Renal cortical epithelial cell (primary cell): ENCODE measurements at regions not wholly inside any gene's neighbourhood (a gene's known extent, or its start where the extent isn't known, plus 50 kb on each side); places are given as distances from the start of the nearest gene placed in this dataset.
"Not testable (repeated sequence)": the region's sequence is repeated elsewhere in the genome, so short reads cannot be mapped to it uniquely, and the experiment has no call there.

ENCODE experiments used
- DNase-seq: peaks from one replicate; pipeline ENCODE4 v3.0.0-alpha.2; 2011; ENCODE audit warnings: low read depth

DNA sequence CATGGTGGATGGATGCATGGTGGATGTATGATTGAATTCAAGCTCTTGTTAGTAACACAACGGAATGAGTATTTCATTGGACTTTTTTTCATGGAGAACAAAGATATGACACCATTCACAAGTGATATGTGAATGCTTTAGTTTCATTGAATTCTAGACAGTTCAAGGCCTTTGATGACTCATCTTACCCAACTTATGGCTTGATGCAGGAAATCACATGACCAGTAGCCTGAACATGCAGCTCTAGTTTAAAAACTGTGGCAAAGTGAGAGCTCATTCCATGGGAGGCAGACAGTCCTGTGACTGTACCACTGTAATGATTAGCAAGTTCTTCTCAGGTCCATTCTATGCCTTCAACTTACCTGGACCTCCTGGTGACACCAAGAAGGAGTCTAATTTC, 1239.3 kb downstream of the TYW1 start:
- peak; percentile 18 for DNase-seq

GRCh38 chr7:68238204-68238805, 1241.7 kb downstream of the TYW1 start:
- DNase-seq, result peak; percentile 29

GRCh38 chr7:68243128-68243527, 1246.5 kb downstream of the TYW1 start:
- DNase-seq, result no peak

DNA sequence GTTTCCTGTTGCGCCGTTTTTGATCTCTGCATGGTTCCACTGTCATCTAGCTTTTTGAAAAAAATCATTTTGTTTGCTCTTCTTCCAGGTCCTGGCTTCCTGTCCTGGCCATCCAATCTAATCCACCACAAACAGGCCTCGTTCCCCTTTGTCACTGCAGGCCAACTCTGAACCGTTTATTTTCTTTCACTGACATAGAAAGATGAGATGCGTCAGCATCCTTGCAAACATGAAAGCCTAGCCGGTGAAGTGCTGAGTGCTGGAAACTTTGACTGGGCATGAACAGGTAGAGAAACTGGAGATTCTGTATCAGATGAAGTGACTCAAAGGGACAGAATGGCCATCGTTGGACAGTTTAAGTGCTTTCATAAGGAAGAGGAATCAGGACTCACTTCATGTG, 1247.8 kb downstream of the TYW1 start:
- DNase-seq, result no peak

GRCh38 chr7:68245688-68246087, 1249.1 kb downstream of the TYW1 start:
- peak; percentile 40 for DNase-seq

DNA sequence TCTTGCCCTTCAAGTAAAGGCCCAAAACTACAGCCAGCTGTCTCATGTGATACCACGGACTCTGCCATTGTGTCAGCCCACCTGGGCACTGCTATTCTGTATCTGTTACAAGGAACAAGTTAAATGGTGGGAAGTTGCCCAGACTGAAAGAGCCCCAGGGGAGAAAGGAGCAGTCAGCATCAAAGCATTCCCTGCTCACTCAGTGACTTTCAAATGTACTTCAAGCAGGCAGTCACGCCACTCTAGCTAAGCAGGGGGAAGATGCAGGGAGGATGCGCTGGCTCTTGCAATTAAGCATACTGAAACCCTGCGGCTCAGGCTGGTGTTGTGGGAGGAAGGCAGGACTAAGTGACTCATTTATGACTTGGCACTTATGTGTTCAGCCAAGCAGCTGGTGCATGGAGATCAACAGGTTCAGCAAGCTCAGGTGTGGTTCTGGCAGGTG, 1249.6 kb downstream of the TYW1 start:
- peak; percentile 88 for DNase-seq

GRCh38 chr7:68247126-68247525, 1250.5 kb downstream of the TYW1 start:
- DNase-seq, result no peak

DNA sequence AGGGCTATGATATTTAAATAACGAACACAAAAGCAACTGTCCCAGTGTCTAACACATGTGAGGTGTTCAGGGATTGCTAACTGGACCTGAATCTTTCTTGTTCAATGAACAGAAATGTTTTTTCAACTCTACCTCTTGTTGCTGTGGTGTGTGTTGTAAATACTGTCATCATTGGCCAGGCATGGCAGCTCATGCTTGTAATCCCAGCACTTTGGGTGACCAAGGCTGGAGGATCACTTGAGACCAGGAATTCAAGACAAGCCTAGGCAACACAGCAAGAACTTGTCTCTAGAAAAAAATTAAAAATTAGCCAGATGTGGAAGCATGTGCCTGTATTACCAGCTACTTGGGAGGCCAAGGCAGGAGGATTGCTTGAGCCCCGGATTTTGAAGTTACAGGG, 1250.9 kb downstream of the TYW1 start:
- DNase-seq, result peak; percentile 54

GRCh38 chr7:68248973-68249372, 1252.3 kb downstream of the TYW1 start:
- no peak for DNase-seq

GRCh38 chr7:68249611-68250010, 1253.0 kb downstream of the TYW1 start:
- peak; percentile 2 for DNase-seq

GRCh38 chr7:68250143-68250542, 1253.5 kb downstream of the TYW1 start:
- no peak for DNase-seq

- DNase-seq, result not testable (repeated sequence)
These were observed 1258.2 kb downstream of the TYW1 start for GRCh38 chr7:68254815-68255214.

- DNase-seq, result no peak
These were observed 1259.7 kb downstream of the TYW1 start for GRCh38 chr7:68256295-68256694.

- peak; percentile 77 for DNase-seq
These were observed 1262.0 kb downstream of the TYW1 start for GRCh38 chr7:68258609-68259008.

DNA sequence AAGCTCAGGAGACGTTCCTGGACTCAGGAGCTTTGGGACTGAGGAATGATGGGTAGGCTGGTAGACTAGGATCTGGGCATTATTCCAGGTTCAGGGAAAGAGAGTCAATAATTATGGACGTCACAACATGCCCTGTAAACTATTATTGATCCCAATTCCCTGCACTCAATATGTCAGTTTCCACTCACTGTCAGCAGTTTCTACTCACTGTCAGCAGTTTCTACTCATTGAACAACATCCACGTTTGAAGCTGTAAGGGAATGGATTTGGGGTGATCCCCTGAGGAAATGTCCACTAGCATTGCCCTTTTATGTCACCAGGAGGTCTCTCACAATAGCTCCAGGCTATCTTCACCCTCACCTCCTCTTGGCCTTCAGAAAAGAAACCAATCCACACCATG, 1268.6 kb downstream of the TYW1 start:
- DNase-seq, result no peak

- no peak for DNase-seq
These were observed 1269.5 kb downstream of the TYW1 start for GRCh38 chr7:68266004-68266579.

DNA sequence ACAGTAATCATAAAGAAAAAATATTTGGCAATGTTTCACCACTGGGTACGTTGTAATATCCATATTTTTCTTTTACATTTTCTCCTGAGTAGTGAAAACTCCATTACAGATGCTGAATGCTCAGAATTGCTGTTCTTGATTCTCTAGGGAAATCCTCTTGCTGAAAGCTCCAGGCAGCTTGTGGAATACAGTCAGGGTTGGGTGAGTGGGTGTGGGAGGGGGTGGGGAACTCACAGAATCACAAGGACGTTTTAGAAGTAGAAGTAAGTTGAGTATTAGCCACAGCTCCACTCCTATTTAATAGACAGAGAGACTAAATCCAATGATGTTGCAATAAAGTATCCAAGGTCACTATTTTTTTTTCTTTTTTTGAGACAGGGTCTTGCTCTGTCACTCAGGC, 1270.9 kb downstream of the TYW1 start:
- DNase-seq, result peak; percentile 15

GRCh38 chr7:68269405-68269804, 1272.8 kb downstream of the TYW1 start:
- DNase-seq, result peak; percentile 93

DNA sequence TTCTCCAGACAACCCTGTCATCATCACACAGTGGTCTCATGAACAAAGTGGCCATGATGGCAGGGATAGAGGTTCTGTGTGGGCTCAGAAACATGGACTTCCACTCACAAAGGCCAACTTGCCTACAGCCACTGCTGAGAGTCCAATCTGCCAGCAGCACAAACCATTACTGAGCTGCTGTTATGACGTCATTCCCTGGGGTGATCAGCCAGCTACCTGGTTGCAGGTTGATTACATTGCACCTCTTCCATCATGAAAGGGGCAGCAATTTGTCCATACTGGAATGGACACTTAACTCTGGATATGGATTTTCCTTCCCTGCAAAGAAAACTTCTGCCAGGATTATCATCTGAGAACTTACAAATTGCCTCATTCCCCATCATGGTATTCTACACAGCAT, 1275.9 kb downstream of the TYW1 start:
- DNase-seq, result no peak

DNA sequence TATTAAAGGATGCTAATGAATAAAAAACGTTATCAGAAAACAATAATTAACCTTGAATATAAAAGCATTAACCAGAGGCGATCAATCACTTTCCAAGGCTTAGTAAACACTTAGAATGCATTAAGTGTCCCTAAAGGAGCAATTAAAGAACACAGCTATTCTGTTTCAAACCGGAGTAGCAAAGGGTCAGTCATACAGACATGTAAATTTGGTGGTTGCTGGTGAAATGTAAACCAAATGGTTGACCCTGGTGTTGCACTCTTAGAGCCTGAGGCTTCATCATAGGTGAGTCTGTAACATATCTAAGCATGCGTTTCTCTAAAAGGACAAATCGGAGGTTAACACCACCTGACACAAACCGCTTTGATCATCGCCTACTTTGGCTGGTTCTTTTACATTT, 1280.1 kb downstream of the TYW1 start:
- DNase-seq, result peak; percentile 69

- no peak for DNase-seq
These were observed 1283.3 kb downstream of the TYW1 start for GRCh38 chr7:68279827-68280400.

- DNase-seq, result no peak
These were observed 1284.3 kb downstream of the TYW1 start for GRCh38 chr7:68280931-68281330.

- no peak for DNase-seq
These were observed 1291.5 kb downstream of the TYW1 start for GRCh38 chr7:68288144-68288593.

- no peak for DNase-seq
These were observed 1295.1 kb downstream of the TYW1 start for GRCh38 chr7:68291710-68292109.
